PC-3 (cell line): ENCODE measurements at regions not wholly inside any gene's neighbourhood (a gene's known extent, or its start where the extent isn't known, plus 50 kb on each side); places are given as distances from the start of the nearest gene placed in this dataset.

Experiments
- EZH2 ChIP-seq: fragments of 300-600 bp; sonication (generic); IDR thresholded peaks from one replicate; pipeline ENCODE4 v1.6.1; 2017; ENCODE audit warnings: antibody characterized with exemption, mild to moderate bottlenecking, low read length; ENCODE audit not compliant: unreplicated experiment
- TF ChIP-seq, protein P1 (sequence below): fragments of 300-600 bp; sonication (generic); conservative IDR thresholded peaks from 2 replicates; pipeline ENCODE4 v1.5.1; 2017; ENCODE audit warnings: antibody characterized with exemption, low read depth, mild to moderate bottlenecking, low read length

DNA sequence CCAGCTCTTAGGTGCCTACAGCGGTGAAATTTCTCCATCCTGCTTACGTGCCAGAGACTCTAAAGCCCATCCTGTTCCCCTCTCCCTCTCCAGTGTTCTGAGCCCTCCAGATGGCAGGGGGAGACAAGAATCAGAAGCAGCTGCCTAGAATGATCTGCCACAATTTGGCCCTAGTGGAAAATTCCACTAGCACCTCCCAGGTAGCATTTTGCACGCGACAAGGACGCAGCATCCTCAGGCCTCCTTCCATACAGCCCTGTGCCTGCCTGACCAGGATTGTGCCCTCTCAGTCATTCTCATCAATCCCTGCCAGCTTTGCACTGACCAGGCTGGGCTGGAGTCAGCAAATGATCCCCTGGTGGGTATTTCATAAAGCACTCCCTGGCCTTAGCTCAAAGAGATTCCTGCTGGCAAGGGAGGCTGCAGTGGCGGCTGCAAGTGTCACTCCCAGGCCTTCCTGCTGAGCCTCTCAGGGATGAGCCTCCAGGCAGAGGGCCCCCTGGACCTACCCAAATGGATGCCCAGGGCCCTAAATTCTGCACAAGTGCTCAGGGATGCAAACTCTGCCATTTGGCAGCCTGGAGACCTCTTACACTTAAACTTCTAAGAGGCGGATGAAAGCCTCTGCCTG is 130.2 kb upstream of the ATP2B2 start:
- TF ChIP-seq, protein P1, sequence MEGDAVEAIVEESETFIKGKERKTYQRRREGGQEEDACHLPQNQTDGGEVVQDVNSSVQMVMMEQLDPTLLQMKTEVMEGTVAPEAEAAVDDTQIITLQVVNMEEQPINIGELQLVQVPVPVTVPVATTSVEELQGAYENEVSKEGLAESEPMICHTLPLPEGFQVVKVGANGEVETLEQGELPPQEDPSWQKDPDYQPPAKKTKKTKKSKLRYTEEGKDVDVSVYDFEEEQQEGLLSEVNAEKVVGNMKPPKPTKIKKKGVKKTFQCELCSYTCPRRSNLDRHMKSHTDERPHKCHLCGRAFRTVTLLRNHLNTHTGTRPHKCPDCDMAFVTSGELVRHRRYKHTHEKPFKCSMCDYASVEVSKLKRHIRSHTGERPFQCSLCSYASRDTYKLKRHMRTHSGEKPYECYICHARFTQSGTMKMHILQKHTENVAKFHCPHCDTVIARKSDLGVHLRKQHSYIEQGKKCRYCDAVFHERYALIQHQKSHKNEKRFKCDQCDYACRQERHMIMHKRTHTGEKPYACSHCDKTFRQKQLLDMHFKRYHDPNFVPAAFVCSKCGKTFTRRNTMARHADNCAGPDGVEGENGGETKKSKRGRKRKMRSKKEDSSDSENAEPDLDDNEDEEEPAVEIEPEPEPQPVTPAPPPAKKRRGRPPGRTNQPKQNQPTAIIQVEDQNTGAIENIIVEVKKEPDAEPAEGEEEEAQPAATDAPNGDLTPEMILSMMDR, result no peak
- TF ChIP-seq EZH2, result no peak
